SK-N-SH (cell line): ENCODE measurements at regions not wholly inside any gene's neighbourhood (a gene's known extent, or its start where the extent isn't known, plus 50 kb on each side); places are given as distances from the start of the nearest gene placed in this dataset.

Experiments
- CTCF ChIA-PET: fragments of 300-600, 350-600 bp; formaldehyde crosslinking; extraction: SDS; loops from one replicate; lab custom pipeline; 2021; lab: Yijun Ruan, JAX
- POLR2A ChIA-PET: fragments of 350-600 bp; sonication (Branson Sonifier 250); formaldehyde crosslinking; extraction: SDS; loops from one replicate; lab custom pipeline; 2020; ENCODE audit warnings: antibody characterized with exemption, inconsistent platforms; lab: Yijun Ruan, JAX
- DNase-seq: peaks from one replicate; pipeline ENCODE4 v3.0.0; 2012
- H2AFZ ChIP-seq: fragments of 200-600 bp; sonication (generic); 2 replicates; pipeline ENCODE4 v1.8.1; 2016; ENCODE audit warnings: antibody characterized with exemption, mild to moderate bottlenecking, low read depth
- H3F3A ChIP-seq: fragments of 200-600 bp; sonication (generic); replicated peaks from 2 replicates; pipeline ENCODE3; 2016; ENCODE audit warnings: antibody characterized with exemption, mild to moderate bottlenecking; ENCODE audit not compliant: insufficient read depth
- H3K27ac ChIP-seq, 2 experiments: fragments of 200-500 bp in 1 of 2; fragments of 200-600 bp in 1 of 2; sonication (Bioruptor generic) in 1 of 2; sonication (generic), shearing (Covaris generic) in 1 of 2; 2 replicates each; pipeline versions ENCODE4 v1.5.1 to v1.6.1; 2014 to 2016; ENCODE audit warnings: low read depth in 2 of 2, inconsistent platforms in 1 of 2, low read length in 1 of 2, mild to moderate bottlenecking in 1 of 2, mixed read lengths in 1 of 2
- H3K27me3 ChIP-seq: fragments of 200-600 bp; sonication (generic), shearing (Covaris generic); 2 replicates; pipeline ENCODE4 v1.6.1; 2016; ENCODE audit warnings: mixed run types; ENCODE audit not compliant: insufficient read depth
- H3K36me3 ChIP-seq, 2 experiments: fragments of 200-500 bp in 1 of 2; fragments of 200-600 bp in 1 of 2; sonication (Bioruptor generic) in 1 of 2; sonication (generic) in 1 of 2; replicated peaks in 1 of 2; 2 replicates each; pipeline versions ENCODE3 to v1.5.1; 2014 to 2016; ENCODE audit warnings: low read length in 1 of 2, mild to moderate bottlenecking in 1 of 2; ENCODE audit not compliant: insufficient read depth in 2 of 2, control insufficient read depth in 1 of 2
- H3K4me1 ChIP-seq, 2 experiments: fragments of 200-500 bp in 1 of 2; fragments of 200-600 bp in 1 of 2; sonication (Bioruptor generic) in 1 of 2; sonication (generic), shearing (Covaris generic) in 1 of 2; 2 replicates each; pipeline versions ENCODE4 v1.5.1 to v1.6.1; 2014 to 2016; ENCODE audit warnings: low read depth in 1 of 2, low read length in 1 of 2, mixed run types in 1 of 2; ENCODE audit not compliant: insufficient read depth in 2 of 2, control insufficient read depth in 1 of 2
- H3K4me2 ChIP-seq: fragments of 200-600 bp; sonication (generic), shearing (Covaris generic); 2 replicates; pipeline ENCODE4 v1.6.1; 2017; ENCODE audit warnings: mixed run types
- H3K4me3 ChIP-seq, 2 experiments: fragments of 200-500 bp in 1 of 2; fragments of 200-600 bp in 1 of 2; sonication (Bioruptor generic) in 1 of 2; sonication (generic), shearing (Covaris generic) in 1 of 2; 2 replicates each; pipeline versions ENCODE4 v1.5.1 to v1.8.1; 2014 to 2016; ENCODE audit warnings: low read depth in 2 of 2, inconsistent platforms in 1 of 2, low read length in 1 of 2, mild to moderate bottlenecking in 1 of 2, mixed read lengths in 1 of 2, moderate library complexity in 1 of 2
- H3K79me2 ChIP-seq: fragments of 200-600 bp; sonication (generic); 2 replicates; pipeline ENCODE4 v1.8.1; 2017; ENCODE audit warnings: mild to moderate bottlenecking; ENCODE audit not compliant: insufficient read depth
- H3K9ac ChIP-seq: fragments of 200-600 bp; sonication (generic); 2 replicates; pipeline ENCODE4 v1.6.1; 2017; ENCODE audit warnings: mixed run types
- H3K9me2 ChIP-seq: fragments of 200-600 bp; sonication (generic); 2 replicates; pipeline ENCODE4 v1.6.1; 2017; ENCODE audit warnings: mixed run types
- H3K9me3 ChIP-seq: fragments of 200-600 bp; sonication (generic); 2 replicates; pipeline ENCODE4 v1.6.1; 2017; ENCODE audit warnings: mixed run types, mild to moderate bottlenecking, moderate library complexity
- H4K20me1 ChIP-seq: fragments of 200-600 bp; sonication (generic); 2 replicates; pipeline ENCODE4 v1.6.1; 2017; ENCODE audit warnings: mild to moderate bottlenecking, mixed run types; ENCODE audit not compliant: insufficient read depth
- CHD2 ChIP-seq: fragments of 150-350 bp; IDR thresholded peaks from 2 replicates; pipeline ENCODE4 v1.6.1; 2018; ENCODE audit warnings: low read length; ENCODE audit not compliant: partially characterized antibody
- EZH2phosphoT487 ChIP-seq: fragments of 200-600 bp; sonication (generic); IDR thresholded peaks from 2 replicates; pipeline ENCODE4 v1.6.1; 2017; ENCODE audit warnings: low read depth, mixed run types, mild to moderate bottlenecking, antibody characterized with exemption, moderate library complexity, borderline replicate concordance
- FOXJ3 ChIP-seq: sonication (generic); formaldehyde crosslinking; IDR thresholded peaks from 2 replicates; pipeline ENCODE4 v1.5.1; 2020; ENCODE audit warnings: mild to moderate bottlenecking, missing genetic modification reagents
- FOXM1 ChIP-seq: IDR thresholded peaks from 2 replicates; pipeline ENCODE4 v1.4.0; 2012; ENCODE audit warnings: low read depth, mild to moderate bottlenecking
- GABPA ChIP-seq: IDR thresholded peaks from 2 replicates; pipeline ENCODE4 v1.4.0; 2012; ENCODE audit warnings: low read depth, mild to moderate bottlenecking
- GATA2 ChIP-seq: sonication (generic); formaldehyde crosslinking; IDR thresholded peaks from 2 replicates; pipeline ENCODE4 v1.5.0; 2020; ENCODE audit warnings: mild to moderate bottlenecking, missing genetic modification reagents
- JUND ChIP-seq: IDR thresholded peaks from 2 replicates; pipeline ENCODE4 v1.4.0; 2012
- NRF1 ChIP-seq: IDR thresholded peaks from 2 replicates; pipeline ENCODE4 v1.6.1; 2012; ENCODE audit warnings: low read depth, mild to moderate bottlenecking, low read length
- RAD21 ChIP-seq: IDR thresholded peaks from 2 replicates; pipeline ENCODE4 v1.6.1; 2012; ENCODE audit warnings: mild to moderate bottlenecking, low read length
- RCOR1 ChIP-seq: fragments of 150-350 bp; IDR thresholded peaks from 2 replicates; pipeline ENCODE4 v1.6.1; 2017; ENCODE audit warnings: antibody characterized with exemption, low read length
- RFX5 ChIP-seq: IDR thresholded peaks from 2 replicates; pipeline ENCODE4 v1.6.1; 2012; ENCODE audit warnings: mild to moderate bottlenecking, improper control_type of control experiment, low read length
- RXRA ChIP-seq: IDR thresholded peaks from 2 replicates; pipeline ENCODE4 v1.4.0; 2012; ENCODE audit warnings: low read depth, mild to moderate bottlenecking, borderline replicate concordance
- SMC3 ChIP-seq: IDR thresholded peaks from 2 replicates; pipeline ENCODE4 v1.6.1; 2012; ENCODE audit warnings: low read depth, low read length, improper control_type of control experiment
- TCF12 ChIP-seq: IDR thresholded peaks from 2 replicates; pipeline ENCODE4 v1.4.0; 2012
- TEAD4 ChIP-seq: IDR thresholded peaks from 2 replicates; pipeline ENCODE4 v1.4.0; 2012; ENCODE audit warnings: mild to moderate bottlenecking, borderline replicate concordance; ENCODE audit not compliant: insufficient read depth
- YY1 ChIP-seq: IDR thresholded peaks from 2 replicates; pipeline ENCODE4 v1.4.0; 2012; ENCODE audit warnings: low read depth, mild to moderate bottlenecking
- ZBTB33 ChIP-seq: IDR thresholded peaks from 2 replicates; pipeline ENCODE4 v1.4.0; 2012; ENCODE audit warnings: low read depth, borderline replicate concordance
- WGBS: methylation state at CpG from one replicate; pipeline ENCODE4 v1.1.6; 2017; ENCODE audit warnings: low lambda C conversion rate; 5-methylcytosine and 5-hydroxymethylcytosine counted together
- TF ChIP-seq, protein P1 (sequence below): IDR thresholded peaks from 2 replicates; pipeline ENCODE4 v1.6.1; 2012; ENCODE audit warnings: mild to moderate bottlenecking, low read depth, low read length, moderate library complexity
- TF ChIP-seq, protein P2 (sequence below): IDR thresholded peaks from 2 replicates; pipeline ENCODE4 v1.4.0; 2012; ENCODE audit warnings: low read depth
- TF ChIP-seq, protein P3 (sequence below): fragments of 200-600 bp; sonication (generic); IDR thresholded peaks from 2 replicates; pipeline ENCODE4 v1.6.1; 2017; ENCODE audit warnings: antibody characterized with exemption, mild to moderate bottlenecking, moderate library complexity

DNA sequence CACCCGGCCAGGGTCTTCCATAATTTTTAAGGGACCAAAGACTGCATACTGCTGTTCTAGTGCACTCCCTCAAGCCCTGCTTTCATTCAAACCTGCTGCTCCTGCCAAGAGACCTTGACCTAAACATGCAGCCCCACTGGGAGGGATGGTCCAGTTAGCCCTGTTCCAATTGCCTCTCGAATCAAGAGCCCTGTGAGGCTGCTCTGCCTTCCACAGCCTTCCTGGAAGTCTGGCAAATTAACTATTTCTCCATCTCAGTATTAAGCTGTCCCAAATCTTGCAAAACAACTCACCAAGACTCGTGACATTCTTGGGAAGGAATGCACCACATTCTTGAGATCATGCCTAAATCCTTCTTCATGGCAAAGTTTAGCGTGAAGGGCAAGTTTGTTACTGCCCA is 231.3 kb downstream of the C1orf94 start:
- DNase-seq: no peak
- no peaks in the 10 kb centered on the region for H3K9me2 ChIP-seq
- no peak overlapping the region for H3K27ac ChIP-seq
- no peaks in the 10 kb centered on the region for H3K27me3 ChIP-seq
- H3K9me3 ChIP-seq: no peaks in the 10 kb centered on the region
- H2AFZ ChIP-seq: no peak overlapping the region
- H3F3A ChIP-seq: no peaks in the 10 kb centered on the region
- H3K79me2 ChIP-seq: no peaks in the 10 kb centered on the region
- ChIA-PET POLR2A (no interaction called here), CTCF (no interaction called here)
- no peaks in the 10 kb centered on the region for H3K4me1 ChIP-seq
- TF ChIP-seq RAD21 (no peak), RFX5 (no peak), FOXM1 (no peak), FOXJ3 (no peak), EZH2phosphoT487 (no peak), TEAD4 (no peak), TCF12 (no peak), RXRA (no peak), GATA2 (CRISPR knock-in tag) (no peak), YY1 (no peak), SMC3 (no peak), ZBTB33 (no peak), CHD2 (no peak), RCOR1 (no peak), JUND (no peak), GABPA (no peak), NRF1 (no peak)
- TF ChIP-seq, protein P1, sequence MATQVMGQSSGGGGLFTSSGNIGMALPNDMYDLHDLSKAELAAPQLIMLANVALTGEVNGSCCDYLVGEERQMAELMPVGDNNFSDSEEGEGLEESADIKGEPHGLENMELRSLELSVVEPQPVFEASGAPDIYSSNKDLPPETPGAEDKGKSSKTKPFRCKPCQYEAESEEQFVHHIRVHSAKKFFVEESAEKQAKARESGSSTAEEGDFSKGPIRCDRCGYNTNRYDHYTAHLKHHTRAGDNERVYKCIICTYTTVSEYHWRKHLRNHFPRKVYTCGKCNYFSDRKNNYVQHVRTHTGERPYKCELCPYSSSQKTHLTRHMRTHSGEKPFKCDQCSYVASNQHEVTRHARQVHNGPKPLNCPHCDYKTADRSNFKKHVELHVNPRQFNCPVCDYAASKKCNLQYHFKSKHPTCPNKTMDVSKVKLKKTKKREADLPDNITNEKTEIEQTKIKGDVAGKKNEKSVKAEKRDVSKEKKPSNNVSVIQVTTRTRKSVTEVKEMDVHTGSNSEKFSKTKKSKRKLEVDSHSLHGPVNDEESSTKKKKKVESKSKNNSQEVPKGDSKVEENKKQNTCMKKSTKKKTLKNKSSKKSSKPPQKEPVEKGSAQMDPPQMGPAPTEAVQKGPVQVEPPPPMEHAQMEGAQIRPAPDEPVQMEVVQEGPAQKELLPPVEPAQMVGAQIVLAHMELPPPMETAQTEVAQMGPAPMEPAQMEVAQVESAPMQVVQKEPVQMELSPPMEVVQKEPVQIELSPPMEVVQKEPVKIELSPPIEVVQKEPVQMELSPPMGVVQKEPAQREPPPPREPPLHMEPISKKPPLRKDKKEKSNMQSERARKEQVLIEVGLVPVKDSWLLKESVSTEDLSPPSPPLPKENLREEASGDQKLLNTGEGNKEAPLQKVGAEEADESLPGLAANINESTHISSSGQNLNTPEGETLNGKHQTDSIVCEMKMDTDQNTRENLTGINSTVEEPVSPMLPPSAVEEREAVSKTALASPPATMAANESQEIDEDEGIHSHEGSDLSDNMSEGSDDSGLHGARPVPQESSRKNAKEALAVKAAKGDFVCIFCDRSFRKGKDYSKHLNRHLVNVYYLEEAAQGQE: no peak
- TF ChIP-seq, protein P2, sequence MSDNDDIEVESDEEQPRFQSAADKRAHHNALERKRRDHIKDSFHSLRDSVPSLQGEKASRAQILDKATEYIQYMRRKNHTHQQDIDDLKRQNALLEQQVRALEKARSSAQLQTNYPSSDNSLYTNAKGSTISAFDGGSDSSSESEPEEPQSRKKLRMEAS: no peak
- TF ChIP-seq, protein P3, sequence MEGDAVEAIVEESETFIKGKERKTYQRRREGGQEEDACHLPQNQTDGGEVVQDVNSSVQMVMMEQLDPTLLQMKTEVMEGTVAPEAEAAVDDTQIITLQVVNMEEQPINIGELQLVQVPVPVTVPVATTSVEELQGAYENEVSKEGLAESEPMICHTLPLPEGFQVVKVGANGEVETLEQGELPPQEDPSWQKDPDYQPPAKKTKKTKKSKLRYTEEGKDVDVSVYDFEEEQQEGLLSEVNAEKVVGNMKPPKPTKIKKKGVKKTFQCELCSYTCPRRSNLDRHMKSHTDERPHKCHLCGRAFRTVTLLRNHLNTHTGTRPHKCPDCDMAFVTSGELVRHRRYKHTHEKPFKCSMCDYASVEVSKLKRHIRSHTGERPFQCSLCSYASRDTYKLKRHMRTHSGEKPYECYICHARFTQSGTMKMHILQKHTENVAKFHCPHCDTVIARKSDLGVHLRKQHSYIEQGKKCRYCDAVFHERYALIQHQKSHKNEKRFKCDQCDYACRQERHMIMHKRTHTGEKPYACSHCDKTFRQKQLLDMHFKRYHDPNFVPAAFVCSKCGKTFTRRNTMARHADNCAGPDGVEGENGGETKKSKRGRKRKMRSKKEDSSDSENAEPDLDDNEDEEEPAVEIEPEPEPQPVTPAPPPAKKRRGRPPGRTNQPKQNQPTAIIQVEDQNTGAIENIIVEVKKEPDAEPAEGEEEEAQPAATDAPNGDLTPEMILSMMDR: no peak
- 2% methylated on average over 4 of the region's 4 CpGs for WGBS
- no peaks in the 10 kb centered on the region for H4K20me1 ChIP-seq
- H3K4me3 ChIP-seq: no peak overlapping the region
- no peaks in the 10 kb centered on the region for H3K36me3 ChIP-seq
- no peak overlapping the region for H3K4me2 ChIP-seq
- no peak overlapping the region for H3K9ac ChIP-seq
